Endometrium (tissue), 2 donors: ENCODE measurements at regions not wholly inside any gene's neighbourhood (a gene's known extent, or its start where the extent isn't known, plus 50 kb on each side); places are given as distances from the start of the nearest gene placed in this dataset.
"Not testable (repeated sequence)": the region's sequence is repeated elsewhere in the genome, so short reads cannot be mapped to it uniquely, and the experiment has no call there.

Source experiments
- FAIRE-seq: peaks from 2 replicates; lab custom pipeline; 2012; peaks lifted over from hg19 to GRCh38; lab: Jason Lieb, UNC
- donor health status: control.
- donor health status: control.

- FAIRE-seq = not testable (repeated sequence)
Measured at GRCh38 chr6:158881884-158882283, 62.7 kb upstream of the EZR start.

- not testable (repeated sequence) for FAIRE-seq
Measured at GRCh38 chr6:158881276-158881675, 62.1 kb upstream of the EZR start.

DNA sequence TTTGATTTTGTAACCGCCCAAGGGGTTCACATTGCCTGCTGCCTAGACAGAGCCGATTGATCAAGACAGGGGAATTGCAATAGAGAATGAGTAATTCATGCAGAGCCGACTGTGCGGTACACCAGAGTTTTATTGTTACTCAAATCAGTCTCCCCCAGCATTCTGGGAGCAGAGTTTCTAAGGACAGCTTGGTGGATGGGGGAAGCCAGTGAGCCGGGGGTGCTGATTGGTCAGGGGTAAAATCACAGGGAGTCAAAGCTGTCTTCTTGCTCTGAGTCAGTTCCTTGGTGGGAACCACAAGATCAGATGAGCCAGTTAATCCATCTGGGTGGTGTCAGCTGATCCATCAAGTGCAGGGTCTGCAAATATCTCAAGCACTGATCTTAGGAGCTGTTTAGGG is 60.0 kb upstream of the EZR start:
- FAIRE-seq = no peak

GRCh38 chr6:158877716-158878115 is 58.5 kb upstream of the EZR start:
- no peak for FAIRE-seq

DNA sequence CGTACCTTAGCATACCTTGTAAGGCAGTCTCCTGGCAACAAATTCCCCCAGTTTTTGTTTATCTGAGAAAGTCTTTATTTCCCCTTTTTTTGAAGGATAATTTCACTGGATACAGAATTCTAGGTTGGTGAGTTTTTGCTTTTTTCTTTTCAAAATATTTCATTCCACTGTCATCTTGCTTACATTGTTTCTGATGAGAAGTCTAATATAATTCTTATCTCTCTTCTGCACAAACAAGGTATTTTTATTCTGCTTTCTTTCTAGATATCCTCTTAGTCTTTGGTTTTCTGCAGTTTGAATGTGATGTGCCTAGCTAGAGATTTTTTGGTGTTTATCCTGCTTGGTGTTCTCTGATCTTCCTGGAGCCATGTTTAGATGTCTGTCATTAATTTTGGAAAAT is 57.7 kb upstream of the EZR start:
- no peak for FAIRE-seq

GRCh38 chr6:158870649-158870957 is 51.4 kb upstream of the EZR start:
- no peak for FAIRE-seq

GRCh38 chr6:158869826-158870648 is 50.9 kb upstream of the EZR start:
- no peak for FAIRE-seq

DNA sequence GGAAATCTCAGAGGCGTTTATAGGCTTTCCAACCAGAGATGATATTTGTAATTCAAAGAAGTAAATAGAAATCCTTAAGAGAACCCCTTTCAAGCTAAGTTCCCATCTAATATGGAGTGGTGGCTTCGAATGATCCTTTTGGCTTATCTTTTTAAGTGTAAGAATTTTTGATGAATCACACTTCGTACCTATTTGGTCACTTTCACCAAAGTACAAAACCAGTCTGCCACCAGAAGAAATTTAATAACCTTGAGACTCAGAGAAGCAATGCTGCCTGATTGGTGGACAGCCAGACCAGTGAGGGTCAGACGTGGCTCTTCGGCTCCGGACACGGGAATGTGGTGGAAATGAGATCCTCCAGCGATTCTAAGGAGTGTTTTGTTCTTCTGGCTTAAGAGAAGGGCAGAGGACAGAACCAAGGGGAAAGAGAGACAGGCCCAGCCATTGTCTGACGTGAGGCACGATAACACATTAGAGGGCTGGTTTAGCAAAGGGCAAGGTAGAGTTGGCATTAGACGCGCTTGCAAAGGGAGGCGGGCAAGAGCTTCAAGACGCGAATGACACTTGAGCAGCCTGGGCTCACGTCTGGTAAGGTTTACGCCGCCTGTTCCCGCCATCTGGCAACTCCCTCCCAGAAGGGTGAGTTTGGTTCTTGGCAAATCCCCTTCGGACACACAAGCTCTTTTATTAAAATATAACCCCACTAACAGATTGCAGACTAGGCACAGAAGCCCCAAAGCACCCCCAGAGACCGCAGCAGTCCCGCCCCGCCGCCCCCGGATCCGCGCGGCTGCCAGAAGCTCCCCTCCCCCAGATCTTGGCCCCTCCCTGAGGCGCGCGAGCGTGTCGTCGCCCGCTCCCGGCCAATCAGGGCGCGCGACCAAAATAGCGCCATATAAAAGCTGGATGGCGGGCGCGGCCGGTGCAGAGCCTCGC is 50.0 kb upstream of the EZR start:
- FAIRE-seq = no peak
